Spleen (tissue), 7 donors: ENCODE measurements at regions not wholly inside any gene's neighbourhood (a gene's known extent, or its start where the extent isn't known, plus 50 kb on each side); places are given as distances from the start of the nearest gene placed in this dataset.

Experiments
- CTCF ChIP-seq, 11 experiments: fragments of 200-600 bp in 7 of 11; fragments of 450-650 bp in 4 of 11; sonication (generic) in 4 of 11; IDR thresholded peaks in 8 of 11; conservative IDR thresholded peaks in 3 of 11; 1 replicate in 7 of 11; 2 replicates in 4 of 11; pipeline versions ENCODE4 v1.4.0 to v1.8.0; 2016 to 2021; ENCODE audit warnings: antibody characterized with exemption in 11 of 11, inconsistent platforms in 4 of 11, mild to moderate bottlenecking in 1 of 11
- POLR2A ChIP-seq, 3 donors: fragments of 450-650 bp; IDR thresholded peaks; one replicate each; pipeline ENCODE4 v1.5.1; 2017; ENCODE audit warnings: antibody characterized with exemption in 3 of 3, mild to moderate bottlenecking in 1 of 3
- donor health status: DM: no; HTN: no; CAD: no; lungs with moderate emphysema.
- donor health status: DM: no; HTN: no; CAD: no.
- donor health status: DM: no; HTN: no; CAD: no.

- TF ChIP-seq CTCF (IDR thresholded peaks at IDR 0.05 in 8 of 11, conservative IDR thresholded peaks at IDR 0.05 in 3 of 11): no peak
- no peak for TF ChIP-seq POLR2A (IDR thresholded peaks at IDR 0.05)
Observed at GRCh38 chr4:71258323-71258722, 80.5 kb upstream of the SLC4A4 start.
